RKO (cell line): ENCODE measurements at regions not wholly inside any gene's neighbourhood (a gene's known extent, or its start where the extent isn't known, plus 50 kb on each side); places are given as distances from the start of the nearest gene placed in this dataset.
"Not testable (repeated sequence)": the region's sequence is repeated elsewhere in the genome, so short reads cannot be mapped to it uniquely, and the experiment has no call there.

Source experiments
- DNase-seq: peaks from one replicate; pipeline ENCODE4 v3.0.0-alpha.2; 2016; ENCODE audit warnings: low spot score

DNA sequence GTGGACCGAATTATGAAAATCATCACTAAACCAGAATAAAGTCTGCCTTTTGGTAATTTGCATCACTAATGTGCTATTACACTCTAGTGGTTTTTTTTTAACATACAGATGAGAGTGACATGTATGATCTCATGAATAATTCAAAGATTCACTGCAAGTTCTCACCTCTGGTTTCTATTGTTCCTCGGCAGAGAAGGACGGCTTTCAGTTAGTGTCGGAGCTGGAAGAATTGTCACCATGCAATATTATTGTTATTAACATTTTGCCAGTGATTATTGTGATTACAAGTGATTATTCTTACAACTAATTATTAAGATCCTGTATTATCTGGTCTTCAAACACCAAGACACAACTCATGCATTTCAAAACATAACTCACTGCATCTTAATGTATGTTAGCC is 366.6 kb upstream of the RPS23 start:
- DNase-seq: no peak

- no peak for DNase-seq
Measured at GRCh38 chr5:82644229-82644628, 366.1 kb upstream of the RPS23 start.

GRCh38 chr5:82642313-82642712 is 364.2 kb upstream of the RPS23 start:
- DNase-seq: no peak

DNA sequence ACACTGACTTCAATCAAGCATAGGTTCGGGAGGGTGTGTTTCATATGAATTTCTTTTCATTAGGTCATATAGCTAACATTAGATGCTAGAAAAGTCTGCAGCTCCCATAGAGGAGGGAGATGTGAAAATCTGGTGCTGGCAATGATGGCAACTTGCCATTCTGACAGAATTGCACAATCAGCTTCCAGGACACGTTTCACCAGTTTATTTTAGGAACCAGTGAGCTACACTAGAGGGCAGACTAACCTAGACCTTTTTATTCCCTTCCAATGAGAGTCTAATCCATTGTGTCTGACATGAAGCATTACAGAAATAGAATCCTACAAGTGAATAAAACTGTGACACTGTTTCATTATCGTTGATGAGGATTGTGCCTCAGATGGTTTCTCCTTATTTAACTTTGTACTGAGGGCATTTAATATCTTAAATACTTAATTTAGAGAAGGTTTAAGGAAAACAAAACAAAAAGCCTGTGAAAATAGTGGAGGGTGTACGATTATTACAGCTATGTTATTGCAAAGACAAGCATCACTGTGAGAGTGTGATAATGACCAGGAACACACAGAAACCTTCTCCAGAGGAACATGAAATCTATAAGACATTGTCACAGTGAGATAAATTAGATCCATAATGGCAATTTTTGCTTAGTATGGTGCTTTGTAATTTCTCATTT is 363.3 kb upstream of the RPS23 start:
- peak; percentile 83 for DNase-seq

- no peak for DNase-seq
Measured at GRCh38 chr5:82640916-82641315, 362.8 kb upstream of the RPS23 start.

DNA sequence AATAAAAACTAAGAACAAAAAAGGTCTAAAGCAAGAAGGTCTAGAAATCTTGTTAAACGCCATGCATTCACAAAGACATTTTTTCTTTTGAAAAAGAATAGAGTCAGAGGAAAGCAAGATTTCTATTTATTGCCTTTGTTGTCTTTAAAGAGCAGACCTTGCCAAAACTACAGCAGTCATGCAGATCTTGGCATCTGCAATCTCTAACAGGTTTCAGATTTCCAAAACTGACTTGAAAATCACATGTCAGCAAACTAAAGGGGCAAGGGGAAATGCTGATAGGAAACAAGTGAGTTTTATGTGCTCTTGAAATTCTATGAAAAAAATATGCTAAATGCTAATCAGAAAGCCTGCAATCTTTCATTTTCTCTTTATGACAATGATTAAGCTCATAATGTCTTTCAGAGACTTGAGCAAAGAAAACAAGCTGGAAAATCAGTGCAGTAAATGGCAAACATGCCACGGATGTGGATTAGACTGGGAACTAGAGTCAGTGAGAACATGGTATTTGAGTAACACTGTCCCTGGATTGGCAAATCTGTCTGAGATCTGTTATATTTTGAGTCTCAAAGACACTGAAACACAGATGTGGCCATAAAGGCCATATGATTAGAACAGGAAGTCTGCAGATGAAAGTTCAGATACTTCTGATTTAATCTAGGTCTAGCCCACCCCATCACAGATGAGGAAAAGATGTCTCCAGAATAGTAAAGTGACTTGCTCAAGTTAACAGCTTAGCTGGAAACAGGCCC is 361.4 kb upstream of the RPS23 start:
- no peak for DNase-seq

DNA sequence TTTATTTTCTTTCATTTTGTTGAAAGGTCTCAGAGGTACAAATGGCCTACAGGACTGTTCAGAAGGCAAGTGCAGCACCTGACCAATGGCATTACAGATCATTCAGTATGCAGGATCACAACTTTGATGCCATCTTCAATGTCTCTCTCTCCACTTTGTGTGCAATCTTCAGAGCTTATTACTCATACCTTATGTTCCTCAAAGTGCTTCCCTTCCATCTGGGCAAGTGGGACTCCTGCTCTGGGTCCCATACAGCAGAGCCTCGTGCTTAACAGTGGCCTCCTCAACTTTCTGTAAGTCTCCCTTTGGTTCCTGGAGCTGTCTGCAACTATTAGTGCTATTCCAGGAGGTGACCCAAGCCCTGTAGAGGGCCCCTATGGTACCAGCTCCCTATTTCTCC is 358.4 kb upstream of the RPS23 start:
- DNase-seq: no peak

GRCh38 chr5:82635561-82636288 is 357.6 kb upstream of the RPS23 start:
- peak; percentile 18 for DNase-seq

- no peak for DNase-seq
Measured at GRCh38 chr5:82628364-82628910, 350.3 kb upstream of the RPS23 start.

DNA sequence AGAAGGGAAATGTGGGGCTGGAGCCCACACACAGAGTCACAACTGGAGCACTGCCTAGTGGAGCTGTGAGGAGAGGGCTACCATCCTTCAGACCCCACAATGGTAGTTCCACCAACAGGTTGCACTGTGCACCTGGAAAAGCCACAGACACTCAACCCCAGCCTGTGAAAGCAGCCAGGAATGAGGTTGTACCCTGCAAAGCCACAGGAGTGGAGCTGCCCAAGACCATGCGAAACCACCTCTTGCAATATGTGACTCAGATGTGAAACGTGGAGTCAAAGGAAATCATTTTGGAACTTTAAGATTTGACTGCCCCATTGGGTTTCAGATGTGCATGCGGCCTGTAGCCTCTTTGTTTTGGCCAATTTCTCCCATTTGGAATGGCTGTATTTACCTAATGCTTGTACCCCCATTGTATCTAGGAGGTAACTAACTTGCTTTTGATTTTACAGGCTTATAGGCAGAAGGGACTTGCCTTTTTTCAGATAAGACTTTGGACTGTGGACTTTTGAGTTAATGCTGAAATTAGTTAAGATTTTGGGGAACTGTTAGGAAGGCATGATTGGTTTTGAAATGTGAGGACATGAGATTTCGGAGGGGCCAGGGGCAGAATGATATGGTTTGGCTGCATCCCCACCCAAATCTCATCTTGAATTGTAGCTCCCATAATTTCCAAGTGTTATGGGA is 348.9 kb upstream of the RPS23 start:
- DNase-seq: not testable (repeated sequence)

DNA sequence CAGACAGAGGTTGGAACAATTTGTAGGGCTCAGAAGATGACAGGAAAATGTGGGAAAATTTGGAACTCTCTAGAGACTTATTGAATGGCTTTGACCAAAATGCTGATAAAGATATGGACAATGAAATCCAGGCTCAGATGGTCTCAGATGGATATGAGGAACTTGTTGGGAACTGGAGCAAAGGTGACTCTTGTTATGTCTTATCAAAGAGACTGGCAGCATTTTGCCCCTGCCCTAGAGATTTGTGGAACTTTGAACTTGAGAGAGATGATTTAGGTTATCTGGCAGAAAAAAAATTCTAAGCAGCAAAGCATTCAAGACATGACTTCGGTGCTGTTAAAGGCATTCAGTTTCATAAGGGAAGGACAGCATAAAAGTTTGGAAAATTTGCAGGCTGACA is 347.9 kb upstream of the RPS23 start:
- DNase-seq: not testable (repeated sequence)

DNA sequence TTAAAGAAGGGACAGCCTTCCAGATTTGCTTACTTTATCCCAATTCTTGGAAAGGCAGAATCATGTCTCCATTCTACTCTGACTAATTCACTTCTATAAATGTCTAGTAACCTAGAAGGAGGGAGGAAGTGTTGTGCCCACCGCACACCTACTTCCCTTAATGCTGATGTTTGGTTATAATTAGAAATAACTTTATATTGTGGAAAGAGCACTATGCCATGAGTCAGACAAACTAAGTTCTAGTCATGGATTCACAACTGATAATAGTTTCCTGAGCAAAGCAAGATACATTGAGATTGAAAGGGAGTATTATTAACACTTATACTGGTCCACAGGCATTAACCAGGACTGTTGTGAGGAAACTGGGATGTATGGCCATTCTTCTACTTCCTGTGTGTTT is 345.9 kb upstream of the RPS23 start:
- DNase-seq: no peak

GRCh38 chr5:82622711-82623514 is 344.8 kb upstream of the RPS23 start:
- DNase-seq: no peak

DNA sequence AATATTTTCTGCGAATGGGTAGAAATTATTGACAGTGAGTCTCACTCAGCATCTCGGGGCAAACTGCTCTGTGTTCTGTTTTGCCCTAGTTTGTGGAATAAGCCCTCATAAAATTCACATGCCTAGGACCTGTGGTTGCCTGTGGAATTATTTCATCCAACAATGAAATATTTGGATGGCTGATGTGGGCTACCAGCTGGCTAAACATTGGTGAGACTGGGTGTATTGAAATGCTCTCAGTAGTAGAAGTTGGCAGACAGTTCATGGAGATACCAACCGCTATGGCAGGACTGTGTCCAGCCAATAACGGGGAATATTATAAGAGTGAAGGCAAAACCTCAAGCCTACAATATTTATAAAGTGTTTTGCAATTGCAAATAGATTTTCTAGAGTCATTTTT is 344.1 kb upstream of the RPS23 start:
- DNase-seq: no peak

DNA sequence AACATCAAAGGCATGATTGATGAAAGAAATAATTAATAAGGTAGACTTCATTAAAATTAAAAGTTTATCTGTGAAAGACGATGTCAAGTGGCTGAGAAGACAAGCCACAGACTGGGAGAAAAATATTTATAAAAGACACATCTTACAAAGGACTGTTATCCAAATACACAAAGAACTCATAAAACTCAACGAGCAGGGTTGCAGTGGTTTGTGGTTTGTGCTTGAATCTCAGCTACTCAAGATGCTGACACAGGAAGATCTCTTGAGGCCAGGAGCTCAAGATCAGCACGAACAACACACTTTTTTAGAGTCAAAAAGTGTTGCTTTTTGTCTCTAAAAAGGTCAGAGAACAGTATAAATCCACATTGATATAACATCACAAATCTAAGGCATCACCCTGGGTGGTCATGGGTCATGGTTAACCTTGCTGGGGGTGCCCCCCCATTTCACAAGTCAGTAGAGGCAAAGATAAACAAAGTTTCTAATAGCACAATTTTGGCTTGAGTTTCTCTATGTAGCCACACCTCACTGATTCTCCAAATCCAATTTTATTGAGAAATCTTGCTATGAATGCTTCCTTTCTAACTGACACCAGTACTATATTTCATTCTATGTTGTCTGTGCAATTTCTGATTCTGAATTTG is 342.9 kb upstream of the RPS23 start:
- no peak for DNase-seq

GRCh38 chr5:82619097-82619496 is 340.9 kb upstream of the RPS23 start:
- no peak for DNase-seq

DNA sequence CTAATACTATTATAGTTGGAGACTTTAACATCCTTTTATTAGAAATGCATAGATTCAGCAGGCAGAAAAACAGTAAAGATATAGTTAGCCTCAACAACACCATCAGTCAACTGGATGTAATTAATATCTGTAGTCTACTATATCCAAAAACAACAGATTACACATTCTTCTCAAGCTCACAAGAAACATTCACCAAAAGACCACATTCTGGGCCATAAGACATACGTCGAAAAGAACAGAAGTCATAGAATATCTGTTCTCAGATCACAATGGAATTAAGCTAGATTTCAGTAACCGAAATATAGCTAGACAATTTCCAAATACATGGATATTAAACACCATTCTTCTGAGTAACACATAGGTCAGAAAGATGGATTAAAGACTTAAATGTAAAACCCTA is 336.6 kb upstream of the RPS23 start:
- DNase-seq: no peak

DNA sequence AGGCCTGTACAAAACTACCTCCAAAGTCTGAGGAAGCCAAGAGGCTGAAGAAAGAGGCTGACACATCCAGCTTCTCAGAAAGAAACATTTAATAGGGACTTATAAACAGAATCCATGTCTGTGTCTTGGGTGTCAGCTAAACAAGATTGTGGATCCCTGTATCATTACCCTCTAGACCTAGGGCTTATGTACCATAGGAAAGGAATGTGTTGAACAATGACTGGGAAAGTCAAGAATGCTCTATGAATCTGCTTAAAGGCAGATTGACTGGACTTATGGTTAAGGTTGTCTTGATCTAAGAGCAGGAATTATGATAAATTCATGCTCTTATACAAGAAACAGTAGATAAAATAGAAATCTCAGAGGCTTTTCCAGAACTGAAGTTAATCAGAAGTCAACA is 335.7 kb upstream of the RPS23 start:
- no peak for DNase-seq

DNA sequence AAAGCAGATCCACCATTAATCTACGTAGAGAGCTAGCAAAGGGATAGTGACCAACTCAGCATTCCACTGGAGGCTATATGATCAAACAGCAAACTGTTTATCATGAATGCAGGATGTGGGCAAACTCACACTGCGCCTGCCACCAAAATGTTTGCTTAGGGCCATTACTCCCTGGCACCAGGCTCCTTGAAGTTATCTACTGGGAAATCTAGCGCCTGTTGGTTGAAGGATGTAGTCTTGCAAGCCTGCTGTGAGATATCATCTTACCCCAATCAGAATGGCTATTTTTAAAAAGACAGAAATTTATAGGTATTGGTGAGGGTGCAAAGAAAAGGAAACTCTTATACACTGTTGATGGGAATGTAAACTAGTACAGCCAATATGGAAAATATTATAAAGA is 332.5 kb upstream of the RPS23 start:
- no peak for DNase-seq

DNA sequence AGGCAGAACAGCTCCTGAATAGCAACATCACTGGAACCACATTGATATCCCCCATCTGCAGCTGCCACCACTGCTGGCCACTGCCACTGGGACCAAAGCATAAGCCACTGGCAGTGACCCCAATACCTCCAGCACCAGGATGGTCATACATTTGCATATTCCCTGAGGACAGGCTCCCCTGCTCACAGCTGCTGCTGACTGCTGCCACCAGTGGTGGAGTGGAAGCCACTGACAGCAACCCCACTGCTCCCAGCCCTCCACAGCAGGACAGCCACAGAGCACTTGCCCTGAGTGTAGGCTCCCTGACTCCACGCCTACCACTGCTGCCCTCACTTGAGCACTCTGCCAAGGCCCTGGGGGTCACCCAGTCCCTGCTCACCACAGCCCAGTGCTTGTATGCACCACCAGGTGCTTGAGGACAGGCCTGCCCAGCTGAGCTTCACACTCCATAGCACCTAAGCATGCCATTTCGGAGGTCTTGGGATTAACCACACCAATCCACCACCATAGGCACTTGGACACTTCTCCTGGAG is 327.4 kb upstream of the RPS23 start:
- DNase-seq: no peak
